Erythroblast (primary cell): ENCODE measurements at regions not wholly inside any gene's neighbourhood (a gene's known extent, or its start where the extent isn't known, plus 50 kb on each side); places are given as distances from the start of the nearest gene placed in this dataset.

Source experiments
- GATA1 ChIP-seq: IDR thresholded peaks from 2 replicates; pipeline ENCODE4 v1.6.1; 2011; ENCODE audit warnings: low read depth, mild to moderate bottlenecking, control low read depth, low read length, moderate library complexity
- POLR2A ChIP-seq: IDR thresholded peaks from 2 replicates; pipeline ENCODE4 v1.6.1; 2011; ENCODE audit warnings: mild to moderate bottlenecking, low read length

GRCh38 chr9:104227108-104227507, 133.0 kb downstream of the SMC2 start:
- TF ChIP-seq POLR2A (no peak), GATA1 (no peak)
